IPS-18c (cell line): ENCODE measurements at regions not wholly inside any gene's neighbourhood (a gene's known extent, or its start where the extent isn't known, plus 50 kb on each side); places are given as distances from the start of the nearest gene placed in this dataset.
"Not testable (repeated sequence)": the region's sequence is repeated elsewhere in the genome, so short reads cannot be mapped to it uniquely, and the experiment has no call there.

ENCODE experiments used
- H3K4me3 ChIP-seq: 2 replicates; pipeline ENCODE4 v1.7.0; 2013; ENCODE audit warnings: low read depth, mild to moderate bottlenecking, low read length, moderate library complexity; ENCODE audit not compliant: insufficient read depth
- H3K9me3 ChIP-seq: one replicate; pipeline ENCODE4 v1.6.1; 2013; ENCODE audit warnings: mild to moderate bottlenecking, low read length, moderate library complexity; ENCODE audit not compliant: control insufficient read depth, insufficient read depth

GRCh38 chr4:147078875-147079658, 133.4 kb upstream of the TTC29 start:
- H3K4me3 ChIP-seq, result no peak overlapping the region
- no peaks in the 10 kb centered on the region for H3K9me3 ChIP-seq

- H3K9me3 ChIP-seq, result no peaks in the 10 kb centered on the region
- no peak overlapping the region for H3K4me3 ChIP-seq
Observed at GRCh38 chr4:147084861-147085260, 139.2 kb upstream of the TTC29 start.

DNA sequence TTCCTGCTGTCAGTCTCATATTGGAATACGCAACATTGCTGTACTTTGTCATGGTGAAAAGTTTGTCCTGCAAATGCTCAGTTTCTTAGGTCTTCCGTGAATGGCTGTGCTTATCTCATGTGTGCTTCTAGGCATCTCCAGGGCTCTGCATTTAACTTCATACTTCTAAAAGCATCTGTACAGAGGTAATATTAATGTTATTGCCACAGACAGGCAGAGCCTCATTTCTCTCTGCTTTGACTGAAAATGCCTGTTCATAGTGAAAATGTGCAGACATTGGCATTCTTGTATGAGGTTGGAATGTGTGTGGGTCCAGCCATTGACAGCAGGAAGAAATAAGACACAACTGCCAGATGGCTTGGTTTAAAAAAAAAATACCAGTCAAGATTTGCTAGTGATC, 140.1 kb upstream of the TTC29 start:
- Histone ChIP-seq H3K9me3 (no peaks in the 10 kb centered on the region), H3K4me3 (no peak overlapping the region)

DNA sequence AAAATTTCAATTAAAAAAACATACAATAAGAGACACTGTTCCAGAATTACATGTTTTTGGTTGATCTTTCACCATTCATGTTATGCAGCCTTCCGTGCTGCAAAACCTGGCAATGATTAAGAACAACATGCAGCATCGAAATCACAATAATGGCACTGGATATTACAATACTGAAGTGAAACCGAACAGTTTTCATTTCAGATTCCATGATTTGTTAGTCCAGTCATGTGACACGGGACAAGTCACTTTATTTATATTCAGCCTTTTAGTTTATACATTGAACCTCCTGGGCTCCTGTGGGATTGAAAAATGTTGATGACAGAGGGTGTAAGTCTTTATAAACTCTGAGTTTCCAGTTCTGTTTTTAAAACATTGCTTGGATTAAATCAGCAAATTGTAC, 142.5 kb upstream of the TTC29 start:
- no peak overlapping the region for H3K4me3 ChIP-seq
- H3K9me3 ChIP-seq, result no peaks in the 10 kb centered on the region

DNA sequence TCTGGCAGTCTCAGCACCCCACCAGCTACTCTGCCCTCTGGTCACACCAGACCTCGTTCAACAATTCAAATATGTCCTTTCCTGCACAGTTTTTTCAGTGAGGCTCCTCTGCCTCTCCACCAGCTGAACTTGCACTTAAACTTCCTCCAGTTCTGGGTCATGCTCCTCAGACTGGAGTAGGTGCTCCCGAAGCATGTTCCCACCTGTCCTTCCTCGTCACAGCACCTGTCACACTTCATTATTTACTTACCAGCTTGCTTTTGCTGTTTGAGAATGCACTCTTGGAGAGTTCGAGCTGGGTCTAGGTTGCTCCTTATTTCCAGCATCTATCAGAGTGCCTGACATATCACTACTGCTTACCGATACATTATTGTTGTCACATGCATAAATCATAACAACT, 144.8 kb upstream of the TTC29 start:
- Histone ChIP-seq H3K9me3 (no peaks in the 10 kb centered on the region), H3K4me3 (no peak overlapping the region)

- no peak overlapping the region for H3K4me3 ChIP-seq
- no peaks in the 10 kb centered on the region for H3K9me3 ChIP-seq
Observed at GRCh38 chr4:147093206-147093605, 147.5 kb upstream of the TTC29 start.

- H3K4me3 ChIP-seq, result no peak overlapping the region
- no peaks in the 10 kb centered on the region for H3K9me3 ChIP-seq
Observed at GRCh38 chr4:147094238-147094637, 148.6 kb upstream of the TTC29 start.

DNA sequence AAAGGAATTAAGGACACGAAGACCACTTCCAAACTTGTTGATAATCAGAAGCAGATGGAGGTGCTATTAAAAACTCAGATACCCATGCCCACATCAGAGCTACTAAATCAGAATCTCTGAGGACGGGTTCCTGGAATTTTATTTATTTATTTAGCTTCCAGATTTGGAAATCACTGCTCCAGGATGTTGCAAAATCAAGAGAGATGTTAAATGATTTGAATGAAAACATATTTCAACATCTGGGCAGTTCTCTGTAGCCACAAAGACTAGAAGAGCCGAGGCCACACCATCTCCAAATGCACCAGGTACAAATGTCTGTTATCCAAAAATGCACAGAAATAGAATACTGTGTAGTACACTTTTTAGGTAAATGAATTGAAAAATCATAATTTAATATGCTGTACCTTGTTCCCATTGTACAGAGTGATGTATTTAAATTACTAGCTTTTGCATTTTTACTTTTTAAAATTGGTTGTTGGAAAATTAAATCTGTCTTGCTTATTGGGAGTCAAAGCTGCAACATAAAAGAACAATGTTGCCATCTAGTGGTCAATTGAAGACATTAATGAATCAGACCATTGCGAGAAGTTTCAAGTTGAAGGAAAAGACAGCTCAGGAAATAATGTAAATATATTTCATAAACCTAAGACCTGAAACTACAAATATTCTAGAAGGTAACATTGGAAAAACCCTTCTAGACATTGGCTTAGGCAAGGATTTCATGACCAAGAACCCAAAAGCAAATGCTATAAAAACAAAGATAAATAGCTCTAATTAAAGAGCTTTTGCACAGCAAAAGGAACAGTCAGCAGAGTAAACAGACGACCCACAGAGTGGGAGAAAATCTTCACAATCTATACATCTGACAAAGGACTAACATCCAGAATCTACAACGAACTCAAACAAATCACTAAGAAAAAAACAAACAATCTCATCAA, 151.3 kb upstream of the TTC29 start:
- H3K4me3 ChIP-seq, result no peak overlapping the region

GRCh38 chr4:147101678-147102077, 156.0 kb upstream of the TTC29 start:
- H3K4me3 ChIP-seq, result no peak overlapping the region
- H3K9me3 ChIP-seq, result no peaks in the 10 kb centered on the region

More for the DNA sequence above, 151.3 kb upstream of the TTC29 start:
- H3K9me3 ChIP-seq, result no peaks in the 10 kb centered on the region

- H3K9me3 ChIP-seq, result no peaks in the 10 kb centered on the region
Observed at GRCh38 chr4:147102596-147102995, 156.9 kb upstream of the TTC29 start.

GRCh38 chr4:147103403-147103946, 157.8 kb upstream of the TTC29 start:
- Histone ChIP-seq H3K4me3 (no peak overlapping the region), H3K9me3 (no peaks in the 10 kb centered on the region)

More at GRCh38 chr4:147102596-147102995, 156.9 kb upstream of the TTC29 start:
- H3K4me3 ChIP-seq, result no peak overlapping the region

DNA sequence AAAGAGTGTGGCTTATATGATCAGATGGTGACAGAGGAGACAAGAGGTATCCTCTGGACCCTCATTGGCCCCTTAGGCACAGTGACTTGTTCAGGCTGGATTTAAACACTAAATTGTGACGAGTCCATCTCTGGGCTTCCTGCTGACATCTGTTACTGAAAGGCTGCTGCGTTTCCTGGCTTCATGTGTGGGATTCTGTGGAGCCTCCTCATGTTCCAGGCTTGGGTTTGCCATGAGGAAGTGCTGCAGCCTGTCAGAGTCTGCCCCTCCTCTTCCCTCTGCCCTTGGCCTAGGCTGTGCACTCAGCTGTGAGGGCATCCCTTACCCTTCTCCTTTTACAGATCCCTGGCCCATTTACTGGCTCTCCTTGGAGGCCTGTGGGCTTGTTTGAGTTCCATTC, 159.1 kb upstream of the TTC29 start:
- no peaks in the 10 kb centered on the region for H3K9me3 ChIP-seq
- no peak overlapping the region for H3K4me3 ChIP-seq

GRCh38 chr4:147108409-147108808, 162.7 kb upstream of the TTC29 start:
- no peak overlapping the region for H3K4me3 ChIP-seq
- H3K9me3 ChIP-seq, result no peaks in the 10 kb centered on the region

- Histone ChIP-seq H3K4me3 (no peak overlapping the region), H3K9me3 (no peaks in the 10 kb centered on the region)
Observed at GRCh38 chr4:147109800-147110199, 164.1 kb upstream of the TTC29 start.

GRCh38 chr4:147110473-147111367, 165.1 kb upstream of the TTC29 start:
- H3K9me3 ChIP-seq, result no peaks in the 10 kb centered on the region
- H3K4me3 ChIP-seq, result no peak overlapping the region

DNA sequence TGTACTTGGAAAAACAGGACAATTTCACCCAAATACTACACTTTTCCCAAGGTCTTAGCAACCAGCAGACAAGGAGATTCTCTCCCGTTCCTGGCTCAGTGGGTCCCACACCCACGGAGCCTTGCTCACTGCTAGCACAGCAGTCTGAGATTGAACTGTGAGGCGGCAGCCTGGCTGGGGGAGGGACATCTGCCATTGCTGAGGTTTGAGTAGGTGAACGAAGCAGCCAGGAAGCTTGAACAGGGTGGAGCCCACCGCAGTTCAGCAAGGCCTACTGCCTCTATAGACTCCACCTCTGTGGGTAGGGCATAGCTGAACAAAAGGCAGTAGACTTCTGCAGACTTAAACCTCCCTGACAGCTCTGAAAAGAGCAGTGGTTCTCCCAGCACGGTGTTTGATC, 166.5 kb upstream of the TTC29 start:
- H3K9me3 ChIP-seq, H3K4me3 ChIP-seq: not testable (repeated sequence)

DNA sequence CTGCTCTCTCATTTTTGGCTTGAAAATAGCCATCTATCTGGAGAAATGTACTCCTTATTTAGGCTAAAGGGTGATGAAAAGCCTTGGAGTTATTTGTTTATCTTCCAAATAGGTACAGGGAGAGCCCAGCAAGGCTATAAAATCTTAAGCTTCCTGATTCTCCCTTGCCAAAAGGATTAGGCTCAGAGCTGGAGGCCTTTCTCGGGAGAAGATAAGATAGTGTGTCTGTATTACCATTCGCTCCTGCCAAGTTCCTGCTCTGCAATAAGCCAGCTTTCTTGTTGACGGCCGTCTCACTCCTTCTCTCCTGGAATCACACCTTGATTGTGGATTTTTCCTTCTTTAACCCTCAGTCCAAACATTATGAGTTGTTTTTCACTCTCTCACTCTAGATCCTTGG, 171.8 kb upstream of the TTC29 start:
- Histone ChIP-seq H3K9me3 (no peaks in the 10 kb centered on the region), H3K4me3 (no peak overlapping the region)
